Fibroblast of upper back skin (primary cell): ENCODE measurements at regions not wholly inside any gene's neighbourhood (a gene's known extent, or its start where the extent isn't known, plus 50 kb on each side); places are given as distances from the start of the nearest gene placed in this dataset.
"Not testable (repeated sequence)": the region's sequence is repeated elsewhere in the genome, so short reads cannot be mapped to it uniquely, and the experiment has no call there.

ENCODE experiments used
- DNase-seq: peaks from one replicate; pipeline ENCODE4 v3.0.0-alpha.2; 2013

DNA sequence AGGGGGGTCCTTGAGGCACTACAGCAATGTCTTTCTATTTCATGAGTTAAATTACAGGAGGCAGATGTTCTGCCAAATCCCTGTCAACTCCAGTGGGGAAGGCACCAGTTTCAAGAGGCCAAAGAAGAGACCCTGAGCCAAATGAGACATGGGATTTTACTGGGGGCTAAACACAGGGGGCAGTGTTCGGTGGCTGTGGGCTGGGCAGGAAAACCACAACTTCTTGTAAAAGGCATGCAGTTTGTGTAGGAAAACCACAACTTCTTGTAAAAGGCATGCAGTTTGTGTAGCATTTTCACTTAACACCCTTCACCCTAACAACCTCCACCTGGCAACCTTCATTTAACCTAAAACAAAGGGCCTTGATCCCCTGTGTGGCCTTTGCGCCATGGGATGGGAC lies 61.0 kb downstream of the POLR2M start:
- DNase-seq, result no peak

DNA sequence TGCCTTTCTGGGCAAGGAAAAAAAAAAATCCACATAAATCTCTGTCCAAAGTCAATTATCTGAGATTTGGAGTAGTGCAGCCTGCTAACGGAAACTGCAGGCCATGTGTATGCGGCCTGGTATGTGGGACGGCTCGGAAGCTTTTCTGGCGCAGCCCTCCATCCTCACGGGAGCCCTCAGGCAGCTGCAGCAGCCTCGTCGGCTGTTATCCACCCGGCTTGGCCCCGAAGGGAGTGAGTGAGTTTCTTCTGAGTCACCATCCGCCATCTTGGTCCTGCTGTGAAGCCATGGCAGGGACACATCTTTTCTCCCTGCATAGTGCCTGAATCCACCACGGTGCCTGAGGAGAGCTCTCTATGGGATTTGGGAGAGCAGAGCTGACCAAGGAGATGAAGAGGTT lies 62.8 kb downstream of the POLR2M start:
- DNase-seq, result peak; percentile 88

DNA sequence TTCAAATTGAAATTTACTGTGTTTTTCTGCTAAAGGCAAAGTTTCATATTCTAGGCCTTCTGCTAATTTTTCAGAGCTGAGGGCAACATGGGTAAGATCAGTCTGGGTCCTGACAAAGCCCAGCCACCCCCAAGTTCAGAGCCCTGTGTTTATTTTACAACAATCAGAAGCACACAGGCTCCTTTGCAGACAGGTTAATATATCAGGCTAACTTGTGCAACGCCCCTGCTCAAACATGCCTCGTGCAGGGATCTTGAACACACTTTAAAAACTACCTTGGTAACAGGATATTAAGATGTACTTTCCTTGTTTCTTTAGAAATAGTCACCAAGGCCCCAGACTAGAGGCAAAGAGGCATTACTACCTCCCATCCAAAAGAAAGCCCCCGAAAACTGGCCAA lies 64.0 kb downstream of the POLR2M start:
- no peak for DNase-seq

- no peak for DNase-seq
Measured at GRCh38 chr15:57772223-57772957, 65.9 kb downstream of the POLR2M start.

- no peak for DNase-seq
Measured at GRCh38 chr15:57773051-57773450, 66.5 kb downstream of the POLR2M start.

DNA sequence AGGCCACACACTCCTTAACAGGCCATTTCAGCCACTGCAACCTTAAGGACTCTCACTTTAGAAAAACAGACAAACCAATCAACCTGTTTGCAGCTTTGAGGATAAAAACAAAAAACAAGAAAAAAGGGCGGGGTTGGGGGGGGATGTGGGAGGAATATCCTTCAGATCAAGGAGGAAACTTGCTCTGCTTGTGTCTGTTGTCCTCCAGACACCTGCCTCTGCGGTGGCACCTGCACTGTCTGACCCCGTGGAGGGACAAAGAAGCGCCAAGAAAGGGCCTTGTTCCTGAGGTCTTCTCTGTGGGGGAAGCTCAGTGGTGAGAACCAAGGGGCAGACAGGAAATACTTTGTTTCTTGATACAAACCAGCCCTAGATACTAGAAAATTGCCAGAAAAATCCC lies 70.5 kb downstream of the POLR2M start:
- DNase-seq, result no peak

GRCh38 chr15:57780471-57780870 lies 74.0 kb downstream of the POLR2M start:
- peak; percentile 40 for DNase-seq

DNA sequence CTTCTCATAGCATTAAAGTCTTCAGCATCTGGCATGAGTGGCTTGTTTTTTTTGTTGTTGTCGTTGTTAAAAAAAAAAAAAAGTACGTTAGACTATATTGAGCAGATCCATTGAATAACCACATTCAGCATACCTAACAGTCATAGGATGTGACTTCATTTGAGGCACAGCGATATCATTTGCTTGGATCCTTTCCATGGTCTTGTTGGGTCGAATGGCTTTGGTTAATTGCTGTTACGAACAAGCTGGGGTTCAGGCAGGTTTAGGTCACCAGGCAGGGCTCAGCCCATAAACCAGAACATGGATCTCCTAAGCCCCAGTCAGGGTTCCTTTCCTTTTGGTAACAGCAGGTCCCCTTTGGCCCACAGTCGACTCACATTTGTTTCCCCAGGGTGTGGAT lies 76.2 kb downstream of the POLR2M start:
- peak; percentile 13 for DNase-seq

DNA sequence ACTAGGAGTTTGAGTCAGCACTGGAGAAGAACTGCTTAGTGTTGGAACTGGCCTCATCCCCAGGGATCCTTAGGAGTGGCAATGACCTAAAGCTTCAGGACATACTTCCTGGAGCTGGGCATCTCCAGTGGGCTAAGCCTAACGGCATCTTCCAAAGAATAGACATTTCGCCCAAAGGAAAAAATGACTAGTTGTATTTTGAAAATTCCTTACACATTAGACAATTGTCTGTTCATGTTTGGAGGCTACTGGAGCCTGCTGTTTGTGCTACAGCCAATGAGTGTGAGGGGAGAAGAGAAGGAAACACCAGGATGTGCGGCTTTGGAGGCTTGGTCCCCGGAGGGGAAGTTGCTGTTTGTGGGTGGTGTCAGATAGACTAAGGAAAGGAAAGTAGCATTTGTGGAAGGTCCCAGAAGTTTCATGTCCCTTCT lies 77.6 kb downstream of the POLR2M start:
- DNase-seq, result peak; percentile 59

GRCh38 chr15:57785039-57785438 lies 78.5 kb downstream of the POLR2M start:
- DNase-seq, result no peak

GRCh38 chr15:57785959-57786358 lies 79.4 kb downstream of the POLR2M start:
- DNase-seq, result no peak

DNA sequence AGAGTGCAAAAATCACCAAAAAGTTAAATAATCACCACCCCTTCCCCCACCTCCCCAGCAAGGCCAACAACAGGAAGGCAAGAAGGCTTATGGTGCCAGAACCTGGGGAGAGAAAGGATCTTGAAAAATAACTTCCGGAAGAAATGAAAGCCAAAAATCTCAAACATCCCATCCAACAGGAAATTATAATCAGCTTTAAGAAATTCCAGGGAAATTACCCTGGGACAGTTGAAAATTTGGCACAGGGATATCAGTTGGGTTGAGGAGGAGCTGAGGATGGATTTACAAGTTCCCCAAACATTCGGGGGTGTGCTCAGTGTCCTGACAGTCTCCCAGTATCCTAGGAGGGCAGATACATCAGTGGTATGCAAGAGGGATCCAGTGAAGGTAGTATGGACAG lies 82.7 kb downstream of the POLR2M start:
- peak; percentile 8 for DNase-seq

GRCh38 chr15:57792724-57793449 lies 86.4 kb downstream of the POLR2M start:
- no peak for DNase-seq

- no peak for DNase-seq
Measured at GRCh38 chr15:57795261-57795660, 88.7 kb downstream of the POLR2M start.

DNA sequence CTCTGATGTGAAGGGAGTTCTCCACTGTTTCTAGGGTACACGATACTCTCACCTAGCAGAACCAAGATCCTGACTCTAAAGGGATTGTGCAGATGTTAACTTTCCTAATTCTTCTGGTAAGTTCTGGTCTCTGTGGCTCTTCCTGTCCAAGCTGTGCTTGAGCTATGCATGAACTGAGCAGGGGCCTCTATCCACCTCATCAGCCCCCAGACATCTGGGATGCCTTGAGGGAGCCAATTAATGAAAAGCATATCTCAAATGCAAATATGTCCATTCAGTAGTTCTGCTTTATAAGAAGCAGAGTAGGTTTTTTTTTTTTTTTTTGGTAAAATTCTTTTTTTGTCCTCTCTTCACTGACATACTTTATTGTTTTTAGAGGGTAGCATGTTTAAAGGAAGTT lies 89.6 kb downstream of the POLR2M start:
- DNase-seq, result no peak

DNA sequence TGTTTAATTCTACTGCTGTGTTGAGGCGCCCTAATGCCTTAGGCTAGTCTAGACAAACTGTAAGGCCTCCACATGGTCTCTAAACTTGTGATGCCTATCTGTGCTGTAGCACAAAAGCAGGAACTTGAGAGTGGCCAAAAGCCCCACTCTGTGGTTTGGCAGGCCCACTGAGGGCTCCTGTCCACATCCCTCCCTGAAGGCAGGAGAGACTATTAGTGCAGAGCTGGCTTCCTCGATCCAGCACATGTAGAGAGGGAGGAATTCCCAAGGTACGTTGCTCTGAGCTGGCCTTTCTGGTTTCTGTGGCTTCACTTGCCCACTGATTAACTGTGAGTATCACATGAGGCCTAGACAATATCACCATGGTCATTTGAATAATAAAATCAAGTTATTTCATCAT lies 90.6 kb downstream of the POLR2M start:
- peak; percentile 25 for DNase-seq

- no peak for DNase-seq
Measured at GRCh38 chr15:57797568-57798267, 91.2 kb downstream of the POLR2M start.

GRCh38 chr15:57806003-57806402 lies 99.5 kb downstream of the POLR2M start:
- DNase-seq, result no peak

- not testable (repeated sequence) for DNase-seq
Measured at GRCh38 chr15:57809285-57809684, 102.8 kb downstream of the POLR2M start.

GRCh38 chr15:57816599-57816998 lies 110.1 kb downstream of the POLR2M start:
- no peak for DNase-seq

GRCh38 chr15:57819646-57820045 lies 113.1 kb downstream of the POLR2M start:
- peak; percentile 44 for DNase-seq

- peak; percentile 90 for DNase-seq
Measured at GRCh38 chr15:57820119-57820518, 113.6 kb downstream of the POLR2M start.

- no peak for DNase-seq
Measured at GRCh38 chr15:57821826-57822225, 115.3 kb downstream of the POLR2M start.

DNA sequence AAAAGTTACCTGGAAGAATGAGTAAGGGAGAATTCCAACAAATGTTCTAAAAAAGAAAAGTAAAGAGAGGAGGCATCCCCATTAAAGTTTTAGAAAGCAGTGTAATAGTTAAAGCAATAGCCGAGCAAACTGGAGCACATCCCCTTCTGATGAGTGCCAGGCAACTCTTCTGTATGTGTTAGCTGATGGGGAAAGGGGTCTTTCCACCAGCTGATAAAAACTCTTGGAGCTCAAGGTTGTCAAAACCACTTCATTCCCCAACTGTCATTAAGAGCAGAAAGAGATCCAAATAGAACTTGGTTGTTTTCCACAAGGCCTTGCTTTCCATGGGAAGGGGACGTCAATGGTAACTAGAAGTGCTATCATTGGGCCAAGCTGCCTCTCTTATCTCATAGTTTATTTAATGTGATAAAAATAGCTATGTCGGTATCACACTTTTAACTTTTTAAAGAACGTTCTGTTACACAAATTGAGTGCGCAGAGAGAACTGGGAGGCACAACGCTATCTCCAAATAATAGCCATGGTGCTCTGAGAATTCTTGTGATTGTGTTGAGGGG lies 116.9 kb downstream of the POLR2M start:
- no peak for DNase-seq
